ENCODE measurements at regions not wholly inside any gene's neighbourhood (a gene's known extent, or its start where the extent isn't known, plus 50 kb on each side); places are given as distances from the start of the nearest gene placed in this dataset.

GRCh38 chr3:95235916-95236315 lies 1173.1 kb downstream of the NSUN3 start:
- TF ChIP-seq CTCF (tag by site-specific recombination; IDR thresholded peaks at IDR 0.05): no peak
- no peak for TF ChIP-seq ZNF324 (tag by site-specific recombination; IDR thresholded peaks at IDR 0.05)

All from HEK293 (cell line).